Mesenchymal stem cell (in vitro differentiated cells and primary cell): ENCODE measurements at regions not wholly inside any gene's neighbourhood (a gene's known extent, or its start where the extent isn't known, plus 50 kb on each side); places are given as distances from the start of the nearest gene placed in this dataset.

Experiments
- DNase-seq: peaks from one replicate; pipeline ENCODE4 v3.0.0-alpha.2; 2013
- H2AFZ ChIP-seq: one replicate; pipeline ENCODE4 v1.6.1; 2013; ENCODE audit warnings: low read depth, mild to moderate bottlenecking, control low read depth, inconsistent platforms, low read length, moderate library complexity
- H2AK5ac ChIP-seq: 2 replicates; pipeline ENCODE4 v1.6.1; 2013; ENCODE audit warnings: low read length, moderate library complexity, mild to moderate bottlenecking, inconsistent platforms; ENCODE audit not compliant: severe bottlenecking
- H2BK120ac ChIP-seq: one replicate; pipeline ENCODE4 v1.6.1; 2013; ENCODE audit warnings: low read depth, mild to moderate bottlenecking, inconsistent platforms, low read length, moderate library complexity
- H2BK12ac ChIP-seq, 2 experiments: one replicate each; pipeline ENCODE4 v1.6.1; 2013; ENCODE audit warnings: inconsistent platforms in 2 of 2, low read length in 2 of 2, mild to moderate bottlenecking in 2 of 2, moderate library complexity in 2 of 2, control low read depth in 1 of 2
- H2BK15ac ChIP-seq: one replicate; pipeline ENCODE4 v1.6.1; 2013; ENCODE audit warnings: mild to moderate bottlenecking, low read depth, inconsistent platforms; ENCODE audit not compliant: poor library complexity, severe bottlenecking
- H2BK5ac ChIP-seq: 2 replicates; pipeline ENCODE4 v1.6.1; 2013; ENCODE audit warnings: low read depth, mild to moderate bottlenecking, low read length, control low read depth, inconsistent platforms; ENCODE audit not compliant: poor library complexity, severe bottlenecking
- H3K14ac ChIP-seq, 2 experiments: one replicate each; pipeline ENCODE4 v1.6.1; 2013; ENCODE audit warnings: inconsistent platforms in 2 of 2, low read length in 2 of 2, control low read depth in 1 of 2, mild to moderate bottlenecking in 1 of 2, moderate library complexity in 1 of 2
- H3K18ac ChIP-seq, 2 experiments: one replicate each; pipeline ENCODE4 v1.6.1; 2013; ENCODE audit warnings: inconsistent platforms in 2 of 2, low read length in 2 of 2, control low read depth in 1 of 2, low read depth in 1 of 2, mild to moderate bottlenecking in 1 of 2
- H3K23ac ChIP-seq, 2 experiments: one replicate each; pipeline ENCODE4 v1.6.1; 2013; ENCODE audit warnings: inconsistent platforms in 2 of 2, low read length in 2 of 2, mild to moderate bottlenecking in 2 of 2, moderate library complexity in 2 of 2, control low read depth in 1 of 2
- H3K27ac ChIP-seq: 2 replicates; pipeline ENCODE4 v1.5.1; 2013; ENCODE audit warnings: mild to moderate bottlenecking, moderate library complexity, low read length, control low read depth, inconsistent platforms; ENCODE audit not compliant: poor library complexity, severe bottlenecking
- H3K27me3 ChIP-seq, 2 experiments: 2 replicates each; pipeline versions ENCODE4 v1.6.1 to v1.7.0; 2013; ENCODE audit warnings: low read length in 2 of 2, mild to moderate bottlenecking in 2 of 2, moderate library complexity in 2 of 2, control low read depth in 1 of 2, inconsistent platforms in 1 of 2; ENCODE audit not compliant: control insufficient read depth in 1 of 2, insufficient read depth in 1 of 2
- H3K36me3 ChIP-seq, 2 experiments: 2 replicates each; pipeline versions ENCODE4 v1.6.1 to v1.7.0; 2013; ENCODE audit warnings: low read length in 2 of 2, control low read depth in 1 of 2, inconsistent platforms in 1 of 2, low read depth in 1 of 2, mild to moderate bottlenecking in 1 of 2; ENCODE audit not compliant: insufficient read depth in 2 of 2, control insufficient read depth in 1 of 2
- H3K4ac ChIP-seq, 2 experiments: one replicate each; pipeline ENCODE4 v1.6.1; 2013; ENCODE audit warnings: inconsistent platforms in 2 of 2, low read length in 2 of 2, mild to moderate bottlenecking in 2 of 2, moderate library complexity in 2 of 2, control low read depth in 1 of 2, low read depth in 1 of 2
- H3K4me1 ChIP-seq: 2 replicates; pipeline ENCODE4 v1.6.1; 2013; ENCODE audit warnings: low read depth, low read length, control low read depth; ENCODE audit not compliant: control insufficient read depth, insufficient read depth
- H3K4me2 ChIP-seq: 2 replicates; pipeline ENCODE4 v1.6.1; 2013; ENCODE audit warnings: low read length, mild to moderate bottlenecking, inconsistent platforms; ENCODE audit not compliant: poor library complexity, severe bottlenecking
- H3K4me3 ChIP-seq, 2 experiments: 2 replicates each; pipeline versions ENCODE4 v1.5.1 to v1.7.0; 2013; ENCODE audit warnings: low read length in 2 of 2, mild to moderate bottlenecking in 2 of 2, control low read depth in 1 of 2, low read depth in 1 of 2; ENCODE audit not compliant: insufficient read depth in 1 of 2
- H3K79me1 ChIP-seq: replicated peaks from 2 replicates; pipeline ENCODE4 v1.6.1; 2013; ENCODE audit warnings: mild to moderate bottlenecking, control low read depth, low read length, inconsistent platforms; ENCODE audit not compliant: poor library complexity, severe bottlenecking
- H3K9ac ChIP-seq: 2 replicates; pipeline ENCODE4 v1.7.0; 2013; ENCODE audit warnings: mild to moderate bottlenecking, low read length, moderate library complexity
- H3K9me3 ChIP-seq: 2 replicates; pipeline ENCODE4 v1.7.0; 2013; ENCODE audit warnings: mild to moderate bottlenecking, low read length; ENCODE audit not compliant: control insufficient read depth
- H4K8ac ChIP-seq: one replicate; pipeline ENCODE4 v1.6.1; 2013; ENCODE audit warnings: inconsistent platforms, mild to moderate bottlenecking, low read length, moderate library complexity
- H4K91ac ChIP-seq: one replicate; pipeline ENCODE4 v1.6.1; 2013; ENCODE audit warnings: mild to moderate bottlenecking, low read length, inconsistent platforms
- WGBS: methylation state at CpG from one replicate; pipeline ENCODE4 v1.1.7; 2013; ENCODE audit warnings: mixed read lengths; 5-methylcytosine and 5-hydroxymethylcytosine counted together

DNA sequence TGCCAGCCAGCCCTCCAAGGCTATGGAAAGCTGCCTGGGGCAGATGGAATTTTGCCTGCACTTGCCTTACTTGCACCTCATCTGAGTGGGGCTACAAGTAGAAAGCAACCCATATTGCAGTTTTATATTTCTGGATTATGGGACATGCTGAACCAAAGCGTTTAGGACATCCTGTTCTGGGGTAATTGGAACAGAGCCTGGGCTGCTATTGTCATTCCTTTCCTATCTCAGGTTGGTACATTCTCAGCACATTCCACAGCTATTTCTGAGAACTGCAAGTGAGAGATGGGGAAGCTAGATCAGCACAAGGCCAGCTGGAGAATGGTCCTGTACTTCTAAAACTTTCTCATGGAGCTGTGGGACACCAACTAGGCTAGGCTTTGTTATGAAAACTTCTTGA, 713.8 kb downstream of the KCNT2 start:
- Histone ChIP-seq H3K79me1 (no peaks in the 10 kb centered on the region), H2AK5ac (no peak overlapping the region), H3K23ac (no peak overlapping the region), H2AFZ (no peak overlapping the region), H3K36me3 (no peaks in the 10 kb centered on the region), H3K9me3 (no peaks in the 10 kb centered on the region), H4K8ac (no peak overlapping the region), H2BK15ac (no peak overlapping the region), H3K14ac (no peak overlapping the region), H3K27me3 (no peaks in the 10 kb centered on the region), H3K4ac (no peak overlapping the region), H3K27ac (no peak overlapping the region), H2BK5ac (no peak overlapping the region), H3K18ac (no peak overlapping the region), H2BK120ac (no peak overlapping the region), H3K4me2 (no peak overlapping the region), H3K9ac (no peak overlapping the region), H3K4me1 (no peaks in the 10 kb centered on the region), H2BK12ac (no peak overlapping the region), H3K4me3 (no peak overlapping the region), H4K91ac (no peak overlapping the region)
- 83% methylated on average over 1 of the region's 1 CpG for WGBS
- no peak for DNase-seq

DNA sequence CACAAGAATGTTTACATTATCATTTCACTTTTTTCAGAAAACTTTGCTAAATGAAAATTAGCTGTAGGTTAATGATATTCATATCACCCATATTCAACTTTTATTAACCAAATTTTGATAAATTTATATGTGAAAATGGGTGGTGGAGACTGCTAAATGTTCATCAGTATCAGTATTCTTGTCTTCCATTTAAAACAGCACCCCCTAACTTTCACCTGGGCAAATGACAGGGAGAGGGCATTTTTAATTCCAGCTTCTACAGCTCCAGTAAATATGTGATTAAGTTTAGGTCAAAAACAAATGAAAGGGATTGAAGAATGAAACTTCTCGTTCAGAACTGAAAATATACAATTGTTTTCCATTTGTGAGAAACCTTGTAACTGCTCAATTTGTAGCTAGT, 722.2 kb downstream of the KCNT2 start:
- H3K4me1 ChIP-seq = no peaks in the 10 kb centered on the region
- DNase-seq = no peak
- no peak overlapping the region for H2BK15ac ChIP-seq
- no peak overlapping the region for H2AK5ac ChIP-seq
- no peak overlapping the region for H3K9ac ChIP-seq
- no peak overlapping the region for H3K27ac ChIP-seq
- no peak overlapping the region for H2BK120ac ChIP-seq
- H3K4ac ChIP-seq = no peak overlapping the region
- H3K27me3 ChIP-seq = no peaks in the 10 kb centered on the region
- no peak overlapping the region for H3K23ac ChIP-seq
- H2AFZ ChIP-seq = no peak overlapping the region
- no peak overlapping the region for H2BK5ac ChIP-seq
- H3K4me2 ChIP-seq = no peak overlapping the region
- 100% methylated on average over 1 of the region's 1 CpG for WGBS
- H3K79me1 ChIP-seq = no peaks in the 10 kb centered on the region
- H3K4me3 ChIP-seq = no peak overlapping the region
- H3K14ac ChIP-seq = no peak overlapping the region
- H3K36me3 ChIP-seq = no peaks in the 10 kb centered on the region
- H2BK12ac ChIP-seq = no peak overlapping the region
- no peak overlapping the region for H4K8ac ChIP-seq
- no peak overlapping the region for H4K91ac ChIP-seq
- no peaks in the 10 kb centered on the region for H3K9me3 ChIP-seq
- H3K18ac ChIP-seq = no peak overlapping the region

GRCh38 chr1:195878478-195878877, 729.8 kb downstream of the KCNT2 start:
- H2BK12ac ChIP-seq = no peak overlapping the region
- no peak overlapping the region for H2BK120ac ChIP-seq
- no peaks in the 10 kb centered on the region for H3K4me1 ChIP-seq
- no peak overlapping the region for H3K4ac ChIP-seq
- H3K14ac ChIP-seq = no peak overlapping the region
- H4K91ac ChIP-seq = no peak overlapping the region
- H2AFZ ChIP-seq = no peak overlapping the region
- no peak overlapping the region for H3K9ac ChIP-seq
- H3K36me3 ChIP-seq = no peaks in the 10 kb centered on the region
- H3K27ac ChIP-seq = no peak overlapping the region
- H3K4me2 ChIP-seq = no peak overlapping the region
- no peaks in the 10 kb centered on the region for H3K79me1 ChIP-seq
- H3K27me3 ChIP-seq = no peaks in the 10 kb centered on the region
- H3K4me3 ChIP-seq = no peak overlapping the region
- no peak overlapping the region for H2BK5ac ChIP-seq
- no peak overlapping the region for H3K18ac ChIP-seq
- no peak for DNase-seq
- H4K8ac ChIP-seq = no peak overlapping the region
- no peak overlapping the region for H3K23ac ChIP-seq
- no peak overlapping the region for H2AK5ac ChIP-seq
- no peak overlapping the region for H2BK15ac ChIP-seq
- WGBS = 86% methylated on average over 2 of the region's 2 CpGs
- no peaks in the 10 kb centered on the region for H3K9me3 ChIP-seq

DNA sequence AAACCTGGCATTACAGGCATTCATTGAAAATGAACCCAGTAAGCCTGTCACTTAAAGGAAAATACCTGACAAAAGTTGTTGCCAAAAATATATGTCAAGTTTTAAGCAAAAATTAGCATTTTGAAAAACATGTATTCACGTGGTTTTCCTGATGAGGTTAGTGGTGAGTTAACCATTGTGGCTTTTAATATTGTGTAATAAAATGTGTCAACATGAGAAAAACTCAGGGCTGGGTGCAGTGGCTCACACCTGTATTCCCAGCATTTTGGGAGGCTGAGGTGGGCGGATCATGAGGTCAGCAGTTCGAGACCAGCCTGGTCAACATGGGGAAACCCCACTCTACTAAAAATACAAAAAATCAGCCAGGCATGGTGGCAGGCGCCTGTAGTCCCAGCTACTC, 731.4 kb downstream of the KCNT2 start:
- H2BK5ac ChIP-seq = no peak overlapping the region
- H3K27ac ChIP-seq = no peak overlapping the region
- H3K18ac ChIP-seq = no peak overlapping the region
- no peaks in the 10 kb centered on the region for H3K36me3 ChIP-seq
- no peak overlapping the region for H3K4me3 ChIP-seq
- H3K9ac ChIP-seq = no peak overlapping the region
- H2BK12ac ChIP-seq = no peak overlapping the region
- no peak overlapping the region for H3K4ac ChIP-seq
- no peak overlapping the region for H4K91ac ChIP-seq
- no peaks in the 10 kb centered on the region for H3K79me1 ChIP-seq
- H2BK15ac ChIP-seq = no peak overlapping the region
- H2AFZ ChIP-seq = no peak overlapping the region
- H2AK5ac ChIP-seq = no peak overlapping the region
- H3K23ac ChIP-seq = no peak overlapping the region
- no peak overlapping the region for H3K14ac ChIP-seq
- no peak overlapping the region for H4K8ac ChIP-seq
- no peak overlapping the region for H3K4me2 ChIP-seq
- H2BK120ac ChIP-seq = no peak overlapping the region
- 90% methylated on average over 4 of the region's 4 CpGs for WGBS
- no peaks in the 10 kb centered on the region for H3K4me1 ChIP-seq
- H3K9me3 ChIP-seq = no peaks in the 10 kb centered on the region
- H3K27me3 ChIP-seq = no peaks in the 10 kb centered on the region
- DNase-seq = no peak
